ENCODE measurements at regions not wholly inside any gene's neighbourhood (a gene's known extent, or its start where the extent isn't known, plus 50 kb on each side); places are given as distances from the start of the nearest gene placed in this dataset.

DNA sequence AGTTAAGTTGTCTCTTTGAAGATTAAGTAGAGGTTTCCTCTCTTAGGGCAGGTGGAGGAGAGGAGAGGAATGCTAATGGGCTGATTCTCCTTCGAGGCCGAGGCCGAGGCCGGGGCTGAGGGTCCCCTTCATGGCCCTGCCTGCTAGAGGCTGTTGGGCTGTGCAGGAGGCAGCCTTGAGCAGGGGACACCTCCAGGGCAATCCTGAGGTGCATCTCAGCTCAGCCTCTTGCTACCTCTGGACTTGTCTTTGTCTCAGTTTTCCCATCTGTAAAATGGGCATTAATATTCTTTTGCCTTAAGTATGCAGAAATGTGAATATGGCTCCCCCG is 97.7 kb upstream of the PRR20G start:
- TF ChIP-seq, protein P1, sequence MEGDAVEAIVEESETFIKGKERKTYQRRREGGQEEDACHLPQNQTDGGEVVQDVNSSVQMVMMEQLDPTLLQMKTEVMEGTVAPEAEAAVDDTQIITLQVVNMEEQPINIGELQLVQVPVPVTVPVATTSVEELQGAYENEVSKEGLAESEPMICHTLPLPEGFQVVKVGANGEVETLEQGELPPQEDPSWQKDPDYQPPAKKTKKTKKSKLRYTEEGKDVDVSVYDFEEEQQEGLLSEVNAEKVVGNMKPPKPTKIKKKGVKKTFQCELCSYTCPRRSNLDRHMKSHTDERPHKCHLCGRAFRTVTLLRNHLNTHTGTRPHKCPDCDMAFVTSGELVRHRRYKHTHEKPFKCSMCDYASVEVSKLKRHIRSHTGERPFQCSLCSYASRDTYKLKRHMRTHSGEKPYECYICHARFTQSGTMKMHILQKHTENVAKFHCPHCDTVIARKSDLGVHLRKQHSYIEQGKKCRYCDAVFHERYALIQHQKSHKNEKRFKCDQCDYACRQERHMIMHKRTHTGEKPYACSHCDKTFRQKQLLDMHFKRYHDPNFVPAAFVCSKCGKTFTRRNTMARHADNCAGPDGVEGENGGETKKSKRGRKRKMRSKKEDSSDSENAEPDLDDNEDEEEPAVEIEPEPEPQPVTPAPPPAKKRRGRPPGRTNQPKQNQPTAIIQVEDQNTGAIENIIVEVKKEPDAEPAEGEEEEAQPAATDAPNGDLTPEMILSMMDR (IDR thresholded peaks at IDR 0.05) = no peak
- TF ChIP-seq EP300 (IDR thresholded peaks at IDR 0.05) = no peak
- no peak for TF ChIP-seq POLR2A (IDR thresholded peaks at IDR 0.05)

All from gastroesophageal sphincter (tissue), 3 donors.